ENCODE measurements at regions not wholly inside any gene's neighbourhood (a gene's known extent, or its start where the extent isn't known, plus 50 kb on each side); places are given as distances from the start of the nearest gene placed in this dataset.

GRCh38 chr14:97634751-97635150, 837.6 kb downstream of the VRK1 start:
- TF ChIP-seq CTCF (conservative IDR thresholded peaks at IDR 0.05; ENCODE audit: low read depth, low read length): no peak
- no peak for DNase-seq (ENCODE audit: low read depth)
- H3K4me3 ChIP-seq (ENCODE audit: low read depth, low read length): no peak overlapping the region

GRCh38 chr14:97638864-97639263, 841.7 kb downstream of the VRK1 start:
- TF ChIP-seq CTCF (conservative IDR thresholded peaks at IDR 0.05; ENCODE audit: low read depth, low read length): no peak
- DNase-seq (ENCODE audit: low read depth): no peak
- H3K4me3 ChIP-seq (ENCODE audit: low read depth, low read length): no peak overlapping the region

- no peak overlapping the region for H3K4me3 ChIP-seq (ENCODE audit: low read depth, low read length)
- TF ChIP-seq CTCF (conservative IDR thresholded peaks at IDR 0.05; ENCODE audit: low read depth, low read length): no peak
- no peak for DNase-seq (ENCODE audit: low read depth)
Observed at GRCh38 chr14:97640031-97640430, 842.8 kb downstream of the VRK1 start.

GRCh38 chr14:97641827-97642226, 844.6 kb downstream of the VRK1 start:
- no peak overlapping the region for H3K4me3 ChIP-seq (ENCODE audit: low read depth, low read length)
- no peak for TF ChIP-seq CTCF (conservative IDR thresholded peaks at IDR 0.05; ENCODE audit: low read depth, low read length)
- no peak for DNase-seq (ENCODE audit: low read depth)

GRCh38 chr14:97642631-97643030, 845.4 kb downstream of the VRK1 start:
- H3K4me3 ChIP-seq (ENCODE audit: low read depth, low read length): no peak overlapping the region
- TF ChIP-seq CTCF (conservative IDR thresholded peaks at IDR 0.05; ENCODE audit: low read depth, low read length): no peak
- no peak for DNase-seq (ENCODE audit: low read depth)

- H3K4me3 ChIP-seq (ENCODE audit: low read depth, low read length): no peak overlapping the region
- no peak for DNase-seq (ENCODE audit: low read depth)
- TF ChIP-seq CTCF (conservative IDR thresholded peaks at IDR 0.05; ENCODE audit: low read depth, low read length): no peak
Observed at GRCh38 chr14:97644365-97644764, 847.2 kb downstream of the VRK1 start.

GRCh38 chr14:97649752-97650151, 852.6 kb downstream of the VRK1 start:
- H3K4me3 ChIP-seq (ENCODE audit: low read depth, low read length): no peak overlapping the region
- no peak for DNase-seq (ENCODE audit: low read depth)
- TF ChIP-seq CTCF (conservative IDR thresholded peaks at IDR 0.05; ENCODE audit: low read depth, low read length): no peak

All from choroid plexus epithelial cell (primary cell).